Fibroblast of the aortic adventitia (primary cell): ENCODE measurements at regions not wholly inside any gene's neighbourhood (a gene's known extent, or its start where the extent isn't known, plus 50 kb on each side); places are given as distances from the start of the nearest gene placed in this dataset.

Experiments used
- DNase-seq: peaks from one replicate; pipeline ENCODE4 v3.0.0-alpha.2; 2010; ENCODE audit warnings: low read depth
- H3K4me3 ChIP-seq: 2 replicates; pipeline ENCODE4 v1.5.1; 2011; ENCODE audit warnings: low read depth, mild to moderate bottlenecking, control low read depth, low read length, moderate library complexity
- TF ChIP-seq, protein P1 (sequence below): IDR thresholded peaks from 2 replicates; pipeline ENCODE4 v1.5.1; 2011; ENCODE audit warnings: mild to moderate bottlenecking, low read length, control low read depth, inconsistent platforms; ENCODE audit not compliant: insufficient read depth

DNA sequence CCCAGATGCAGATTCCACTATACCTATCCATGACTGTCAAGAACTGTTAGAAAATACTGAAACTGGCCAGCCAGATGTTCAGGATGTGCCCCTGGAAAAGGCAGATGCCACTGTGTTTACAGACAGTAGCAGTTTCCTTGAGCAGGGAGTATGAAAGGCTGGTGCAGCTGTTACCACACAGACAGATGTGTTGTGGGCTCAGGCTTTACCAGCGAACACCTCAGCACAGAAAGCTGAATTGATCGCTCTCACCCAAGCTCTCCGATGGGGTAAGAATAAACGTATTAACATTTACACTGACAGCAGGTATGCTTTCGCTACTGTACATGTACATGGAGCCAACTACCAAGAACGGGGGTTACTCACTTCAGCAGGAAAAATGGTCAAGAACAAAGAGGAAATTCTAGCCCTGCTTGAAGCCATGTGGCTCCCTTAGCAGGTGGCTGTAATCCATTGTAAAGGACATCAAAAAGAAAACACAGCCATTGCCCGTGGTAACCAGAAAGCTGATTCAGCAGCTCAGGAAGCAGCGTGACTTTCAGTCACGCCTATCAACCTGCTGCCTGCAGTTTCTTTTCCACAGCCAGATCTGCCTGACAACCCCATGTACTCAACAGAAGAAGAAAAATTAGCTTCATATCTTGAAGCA, 459.7 kb upstream of the HTR1E start:
- H3K4me3 ChIP-seq = no peak overlapping the region
- DNase-seq = no peak
- TF ChIP-seq, protein P1, sequence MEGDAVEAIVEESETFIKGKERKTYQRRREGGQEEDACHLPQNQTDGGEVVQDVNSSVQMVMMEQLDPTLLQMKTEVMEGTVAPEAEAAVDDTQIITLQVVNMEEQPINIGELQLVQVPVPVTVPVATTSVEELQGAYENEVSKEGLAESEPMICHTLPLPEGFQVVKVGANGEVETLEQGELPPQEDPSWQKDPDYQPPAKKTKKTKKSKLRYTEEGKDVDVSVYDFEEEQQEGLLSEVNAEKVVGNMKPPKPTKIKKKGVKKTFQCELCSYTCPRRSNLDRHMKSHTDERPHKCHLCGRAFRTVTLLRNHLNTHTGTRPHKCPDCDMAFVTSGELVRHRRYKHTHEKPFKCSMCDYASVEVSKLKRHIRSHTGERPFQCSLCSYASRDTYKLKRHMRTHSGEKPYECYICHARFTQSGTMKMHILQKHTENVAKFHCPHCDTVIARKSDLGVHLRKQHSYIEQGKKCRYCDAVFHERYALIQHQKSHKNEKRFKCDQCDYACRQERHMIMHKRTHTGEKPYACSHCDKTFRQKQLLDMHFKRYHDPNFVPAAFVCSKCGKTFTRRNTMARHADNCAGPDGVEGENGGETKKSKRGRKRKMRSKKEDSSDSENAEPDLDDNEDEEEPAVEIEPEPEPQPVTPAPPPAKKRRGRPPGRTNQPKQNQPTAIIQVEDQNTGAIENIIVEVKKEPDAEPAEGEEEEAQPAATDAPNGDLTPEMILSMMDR = no peak

DNA sequence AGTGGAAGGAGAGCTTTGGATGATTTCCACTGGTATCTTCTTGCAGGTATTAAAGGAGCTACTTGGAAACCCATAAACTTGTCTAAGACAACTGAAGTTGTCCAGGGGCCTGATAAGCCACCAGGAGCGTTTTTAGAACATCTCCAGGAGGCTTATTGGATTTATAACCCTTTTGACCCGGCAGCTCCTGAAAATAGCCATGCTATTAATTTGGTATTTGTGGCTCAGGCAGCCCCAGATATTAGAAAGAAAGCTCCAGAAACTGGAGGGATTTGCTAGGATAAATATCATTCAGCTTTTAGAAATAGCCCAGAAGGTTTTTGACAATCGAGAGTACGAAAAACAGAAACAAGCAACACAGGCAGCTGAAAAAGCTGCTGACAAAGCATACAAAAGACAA, 461.0 kb upstream of the HTR1E start:
- TF ChIP-seq, protein P1 = no peak
- no peak overlapping the region for H3K4me3 ChIP-seq
- DNase-seq = no peak

DNA sequence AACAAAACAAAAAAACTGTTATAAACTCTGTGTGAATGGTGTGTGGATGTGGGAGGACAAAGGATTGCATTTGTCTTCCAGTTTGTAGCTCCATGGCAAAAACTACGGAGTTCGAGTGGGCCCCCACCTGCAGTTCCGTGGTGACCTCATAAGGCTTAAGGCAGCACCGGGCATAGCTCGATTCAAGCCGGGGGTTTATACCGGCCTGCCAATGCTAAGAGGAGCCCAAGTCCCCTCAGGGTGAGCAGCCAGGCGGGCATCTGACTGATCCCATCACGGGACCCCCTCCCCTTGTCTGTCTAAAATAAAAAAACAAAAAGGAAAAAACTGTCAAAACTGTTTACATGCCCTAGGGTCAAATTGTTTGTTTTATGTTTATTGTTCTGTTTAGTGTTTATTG, 463.2 kb upstream of the HTR1E start:
- TF ChIP-seq, protein P1 = no peak
- DNase-seq = no peak
- H3K4me3 ChIP-seq = no peak overlapping the region

DNA sequence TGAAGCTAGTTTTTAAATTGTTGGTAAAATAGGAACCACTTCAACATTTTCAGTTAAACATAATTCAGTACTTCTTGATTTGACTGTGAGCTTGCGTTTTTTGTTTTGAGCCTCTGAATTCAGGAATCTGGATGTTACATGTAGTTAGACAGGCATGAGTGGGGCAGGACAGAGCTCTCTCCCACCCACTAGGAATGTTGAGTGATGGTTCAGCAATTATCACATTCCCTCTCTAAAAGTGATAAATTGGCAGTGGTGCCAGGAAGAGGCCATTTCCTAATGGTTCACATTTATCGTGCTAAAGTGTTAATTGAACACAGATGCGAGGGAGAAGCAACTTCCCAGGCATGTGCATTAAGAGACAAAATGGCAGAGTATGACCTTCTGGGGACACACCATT, 465.5 kb upstream of the HTR1E start:
- TF ChIP-seq, protein P1 = no peak
- no peak overlapping the region for H3K4me3 ChIP-seq
- no peak for DNase-seq

DNA sequence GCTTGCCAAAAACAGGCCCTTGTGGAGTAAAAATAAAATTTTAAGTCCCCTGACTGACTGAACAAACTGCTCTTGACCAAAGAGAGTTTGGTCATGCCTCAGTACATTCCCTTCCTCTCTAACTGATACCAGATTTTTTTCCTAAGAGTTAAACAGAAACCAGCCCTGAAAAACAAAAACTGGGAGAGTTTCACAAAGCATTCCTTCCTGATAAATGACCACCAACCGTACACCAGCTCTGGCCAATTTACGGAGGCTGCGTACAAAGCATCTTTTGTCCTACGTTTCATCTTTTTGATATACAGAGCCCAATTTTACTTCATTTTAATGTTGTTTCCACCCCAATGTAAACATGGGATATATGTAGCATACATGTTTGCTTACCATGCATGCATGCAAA, 477.4 kb upstream of the HTR1E start:
- TF ChIP-seq, protein P1 = no peak
- DNase-seq = no peak
- no peak overlapping the region for H3K4me3 ChIP-seq

DNA sequence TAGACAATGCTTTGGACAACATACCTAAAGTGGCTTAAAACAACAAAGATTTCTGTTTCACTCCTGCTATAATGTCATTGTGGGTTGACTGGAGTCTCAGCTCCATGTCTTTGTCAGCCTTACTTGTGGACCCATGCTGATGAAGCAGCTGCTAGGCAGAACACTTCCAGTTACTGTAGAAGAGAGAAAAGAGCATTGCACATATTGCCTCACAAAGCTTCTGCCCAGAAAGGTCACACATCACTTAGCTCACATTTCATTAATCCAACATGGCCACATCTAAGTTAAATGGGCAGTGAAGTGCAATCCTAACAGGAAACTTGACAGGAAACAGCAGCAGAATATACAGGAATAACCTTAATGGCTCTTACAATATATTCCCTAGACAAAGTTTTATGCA, 480.5 kb upstream of the HTR1E start:
- H3K4me3 ChIP-seq = no peak overlapping the region
- no peak for DNase-seq
- TF ChIP-seq, protein P1 = no peak

DNA sequence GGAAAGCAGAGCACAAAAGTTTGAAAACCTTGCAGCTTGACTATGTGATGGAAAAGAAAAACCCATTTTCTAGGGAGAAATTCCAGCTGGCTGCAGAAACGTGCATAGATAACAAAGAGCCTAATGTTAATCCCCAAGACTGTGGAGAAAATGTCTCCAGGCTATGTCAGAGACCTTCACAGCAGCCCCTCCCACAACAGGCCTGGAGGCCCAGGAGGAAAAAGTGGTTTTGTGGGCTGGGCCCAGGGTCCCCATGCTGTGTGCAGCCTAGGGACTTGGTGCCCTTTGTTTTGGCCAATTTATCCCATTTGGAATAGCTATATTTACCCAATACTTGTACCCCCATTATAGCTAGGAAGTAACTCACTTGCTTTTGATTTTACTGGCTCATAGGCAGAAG, 484.1 kb upstream of the HTR1E start:
- no peak for DNase-seq
- TF ChIP-seq, protein P1 = no peak
- H3K4me3 ChIP-seq = no peak overlapping the region
